ENCODE measurements at regions not wholly inside any gene's neighbourhood (a gene's known extent, or its start where the extent isn't known, plus 50 kb on each side); places are given as distances from the start of the nearest gene placed in this dataset.

DNA sequence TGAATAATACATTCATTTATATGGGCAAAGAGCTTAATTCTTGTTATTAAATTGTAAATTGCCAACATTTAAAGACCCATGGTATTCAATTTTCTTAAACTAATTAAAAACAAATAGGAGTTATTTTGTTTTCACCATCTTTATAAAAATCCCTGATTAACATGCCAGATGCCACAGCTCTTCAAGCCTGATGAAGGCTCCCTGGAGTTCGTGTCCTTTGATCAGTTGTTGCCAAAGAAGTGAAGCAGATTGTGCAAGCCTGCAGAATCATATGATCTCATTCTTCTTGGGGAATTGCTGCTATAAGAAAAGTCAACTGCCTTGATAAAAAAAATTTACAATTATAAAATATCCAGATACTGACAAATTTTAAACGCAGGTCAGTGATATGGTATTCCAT is 288.3 kb upstream of the PPFIA2 start:
- TF ChIP-seq, protein P1, sequence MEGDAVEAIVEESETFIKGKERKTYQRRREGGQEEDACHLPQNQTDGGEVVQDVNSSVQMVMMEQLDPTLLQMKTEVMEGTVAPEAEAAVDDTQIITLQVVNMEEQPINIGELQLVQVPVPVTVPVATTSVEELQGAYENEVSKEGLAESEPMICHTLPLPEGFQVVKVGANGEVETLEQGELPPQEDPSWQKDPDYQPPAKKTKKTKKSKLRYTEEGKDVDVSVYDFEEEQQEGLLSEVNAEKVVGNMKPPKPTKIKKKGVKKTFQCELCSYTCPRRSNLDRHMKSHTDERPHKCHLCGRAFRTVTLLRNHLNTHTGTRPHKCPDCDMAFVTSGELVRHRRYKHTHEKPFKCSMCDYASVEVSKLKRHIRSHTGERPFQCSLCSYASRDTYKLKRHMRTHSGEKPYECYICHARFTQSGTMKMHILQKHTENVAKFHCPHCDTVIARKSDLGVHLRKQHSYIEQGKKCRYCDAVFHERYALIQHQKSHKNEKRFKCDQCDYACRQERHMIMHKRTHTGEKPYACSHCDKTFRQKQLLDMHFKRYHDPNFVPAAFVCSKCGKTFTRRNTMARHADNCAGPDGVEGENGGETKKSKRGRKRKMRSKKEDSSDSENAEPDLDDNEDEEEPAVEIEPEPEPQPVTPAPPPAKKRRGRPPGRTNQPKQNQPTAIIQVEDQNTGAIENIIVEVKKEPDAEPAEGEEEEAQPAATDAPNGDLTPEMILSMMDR (conservative IDR thresholded peaks at IDR 0.05) = no peak
- no peak for TF ChIP-seq ZFX (IDR thresholded peaks at IDR 0.05)

All from C4-2B (cell line).